Esophagus muscularis mucosa (tissue), 4 donors: ENCODE measurements at regions not wholly inside any gene's neighbourhood (a gene's known extent, or its start where the extent isn't known, plus 50 kb on each side); places are given as distances from the start of the nearest gene placed in this dataset.

ENCODE experiments used
- DNase-seq: peaks from one replicate; pipeline ENCODE4 v3.0.0-alpha.2; 2017; ENCODE audit errors: extremely low spot score
- H3K27ac ChIP-seq, 4 donors: fragments of 200-600 bp; sonication (generic); replicated peaks in 1 of 4; 1 replicate in 3 of 4; 2 replicates in 1 of 4; pipeline ENCODE4 v1.5.1; 2016 to 2019; ENCODE audit warnings: mild to moderate bottlenecking in 1 of 4
- H3K27me3 ChIP-seq, 4 donors: fragments of 200-600 bp; sonication (generic); one replicate each; pipeline versions ENCODE4 v1.5.1 to v1.6.0; 2016 to 2019
- H3K36me3 ChIP-seq, 4 donors: fragments of 200-600 bp; sonication (generic); one replicate each; pipeline ENCODE4 v1.5.1; 2016 to 2019
- H3K4me1 ChIP-seq, 4 donors: fragments of 200-600 bp; sonication (generic); one replicate each; pipeline ENCODE4 v1.5.1; 2016 to 2019
- H3K4me3 ChIP-seq, 4 donors: fragments of 200-600 bp; sonication (generic); 1 replicate in 2 of 4; 2 replicates in 2 of 4; pipeline ENCODE4 v1.5.1; 2016 to 2019; ENCODE audit warnings: mild to moderate bottlenecking in 4 of 4, moderate library complexity in 1 of 4
- H3K9me3 ChIP-seq, 4 donors: fragments of 200-600 bp; sonication (generic); 1 replicate in 3 of 4; 2 replicates in 1 of 4; pipeline ENCODE4 v1.5.1; 2016 to 2019
- CTCF ChIP-seq, 3 experiments: fragments of 200-600 bp in 2 of 3; fragments of 450-650 bp in 1 of 3; sonication (generic) in 2 of 3; IDR thresholded peaks; one replicate each; pipeline ENCODE4 v1.5.1; 2017 to 2019; ENCODE audit warnings: antibody characterized with exemption in 3 of 3, mild to moderate bottlenecking in 2 of 3, moderate library complexity in 1 of 3
- EP300 ChIP-seq: sonication (generic); formaldehyde crosslinking; IDR thresholded peaks from one replicate; pipeline ENCODE4 v1.6.1; 2017; ENCODE audit warnings: antibody characterized with exemption
- POLR2A ChIP-seq: fragments of 450-650 bp; IDR thresholded peaks from one replicate; pipeline ENCODE4 v1.6.1; 2017; ENCODE audit warnings: antibody characterized with exemption, moderate library complexity, mild to moderate bottlenecking, low read depth
- POLR2AphosphoS5 ChIP-seq, 2 donors: sonication (generic); formaldehyde crosslinking; IDR thresholded peaks; one replicate each; pipeline ENCODE4 v1.6.1; 2017; ENCODE audit warnings: antibody characterized with exemption in 2 of 2
- WGBS: methylation state at CpG from one replicate; pipeline ENCODE4 v1.1.5; 2018; 5-methylcytosine and 5-hydroxymethylcytosine counted together
- intact Hi-C: fragments of 100-400 bp; cut with DNase I; formaldehyde crosslinking; loops from one replicate; pipeline ENCODE4 v1.15.1; 2023

GRCh38 chr15:25054943-25055342, 100.2 kb downstream of the SNRPN start:
- no peak for DNase-seq
- Histone ChIP-seq H3K4me1 (no peaks in the 10 kb centered on the region), H3K27me3 (no peaks in the 10 kb centered on the region), H3K36me3 (peaks cover 95 to 100% (median 99%) of the 10 kb centered on the region in 4 donors), H3K4me3 (no peak overlapping the region), H3K27ac (no peak overlapping the region), H3K9me3 (peaks cover 42 to 100% (median 100%) of the 10 kb centered on the region in 4 donors)
- 95% methylated on average over 8 of the region's 9 CpGs for WGBS
- TF ChIP-seq CTCF (IDR thresholded peaks at IDR 0.05), result no peak
- TF ChIP-seq POLR2A, result no peak
- no peak for TF ChIP-seq POLR2AphosphoS5 (IDR thresholded peaks at IDR 0.05)
- TF ChIP-seq EP300, result no peak
- intact Hi-C loops, result no loop called here

- TF ChIP-seq POLR2A, result no peak
- no peak for TF ChIP-seq CTCF (IDR thresholded peaks at IDR 0.05)
- TF ChIP-seq POLR2AphosphoS5 (IDR thresholded peaks at IDR 0.05), result no peak
- no peak for TF ChIP-seq EP300
- Histone ChIP-seq H3K27me3 (no peaks in the 10 kb centered on the region), H3K9me3 (peaks cover 42 to 100% (median 100%) of the 10 kb centered on the region in 4 donors), H3K4me1 (no peaks in the 10 kb centered on the region), H3K27ac (no peak overlapping the region), H3K36me3 (peaks cover 95 to 100% (median 100%) of the 10 kb centered on the region in 4 donors), H3K4me3 (no peak overlapping the region)
- peak; percentile 70 for DNase-seq
- intact Hi-C loops, result no loop called here
- WGBS, result 88% methylated on average over 9 of the region's 9 CpGs
Observed at GRCh38 chr15:25055356-25056068, 100.7 kb downstream of the SNRPN start.

GRCh38 chr15:25056484-25057425, 102.0 kb downstream of the SNRPN start:
- DNase-seq, result no peak
- no peaks in the 10 kb centered on the region for H3K4me1 ChIP-seq
- WGBS, result 91% methylated on average over 19 of the region's 20 CpGs

GRCh38 chr15:25057574-25057973, 102.8 kb downstream of the SNRPN start:
- no peak for DNase-seq
- 90% methylated on average over 7 of the region's 7 CpGs for WGBS
- Histone ChIP-seq H3K36me3 (peaks cover 98 to 100% (median 100%) of the 10 kb centered on the region in 4 donors), H3K9me3 (peaks cover 38 to 100% (median 100%) of the 10 kb centered on the region in 4 donors), H3K27ac (no peak overlapping the region), H3K4me3 (no peak overlapping the region), H3K4me1 (no peaks in the 10 kb centered on the region), H3K27me3 (no peaks in the 10 kb centered on the region)
- intact Hi-C loops, result no loop called here
- no peak for TF ChIP-seq CTCF (IDR thresholded peaks at IDR 0.05)
- TF ChIP-seq POLR2A, result no peak
- no peak for TF ChIP-seq POLR2AphosphoS5 (IDR thresholded peaks at IDR 0.05)
- no peak for TF ChIP-seq EP300

More at GRCh38 chr15:25056484-25057425, 102.0 kb downstream of the SNRPN start:
- no peaks in the 10 kb centered on the region for H3K27me3 ChIP-seq
- H3K27ac ChIP-seq, result no peak overlapping the region
- TF ChIP-seq CTCF (IDR thresholded peaks at IDR 0.05) (no peak), POLR2A (no peak), POLR2AphosphoS5 (IDR thresholded peaks at IDR 0.05) (no peak), EP300 (no peak)
- H3K36me3 ChIP-seq, result peaks cover 97 to 100% (median 100%) of the 10 kb centered on the region in 4 donors
- H3K4me3 ChIP-seq, result no peak overlapping the region
- intact Hi-C loops, result no loop called here
- H3K9me3 ChIP-seq, result peaks cover 45 to 100% (median 100%) of the 10 kb centered on the region in 4 donors
